ENCODE measurements at regions not wholly inside any gene's neighbourhood (a gene's known extent, or its start where the extent isn't known, plus 50 kb on each side); places are given as distances from the start of the nearest gene placed in this dataset.
"Not testable (repeated sequence)": the region's sequence is repeated elsewhere in the genome, so short reads cannot be mapped to it uniquely, and the experiment has no call there.

- Histone ChIP-seq H3K9me3 (no peaks in the 10 kb centered on the region), H3K4me1 (ENCODE audit: control insufficient read depth in 1 of 2, low read depth in 2 of 2) (no peaks in the 10 kb centered on the region), H3K36me3 (no peaks in the 10 kb centered on the region), H3K4me3 (no peak overlapping the region), H3K27me3 (replicated peaks; ENCODE audit: insufficient read depth) (no peaks in the 10 kb centered on the region), H3K27ac (no peak overlapping the region)
- TF ChIP-seq, protein P1, sequence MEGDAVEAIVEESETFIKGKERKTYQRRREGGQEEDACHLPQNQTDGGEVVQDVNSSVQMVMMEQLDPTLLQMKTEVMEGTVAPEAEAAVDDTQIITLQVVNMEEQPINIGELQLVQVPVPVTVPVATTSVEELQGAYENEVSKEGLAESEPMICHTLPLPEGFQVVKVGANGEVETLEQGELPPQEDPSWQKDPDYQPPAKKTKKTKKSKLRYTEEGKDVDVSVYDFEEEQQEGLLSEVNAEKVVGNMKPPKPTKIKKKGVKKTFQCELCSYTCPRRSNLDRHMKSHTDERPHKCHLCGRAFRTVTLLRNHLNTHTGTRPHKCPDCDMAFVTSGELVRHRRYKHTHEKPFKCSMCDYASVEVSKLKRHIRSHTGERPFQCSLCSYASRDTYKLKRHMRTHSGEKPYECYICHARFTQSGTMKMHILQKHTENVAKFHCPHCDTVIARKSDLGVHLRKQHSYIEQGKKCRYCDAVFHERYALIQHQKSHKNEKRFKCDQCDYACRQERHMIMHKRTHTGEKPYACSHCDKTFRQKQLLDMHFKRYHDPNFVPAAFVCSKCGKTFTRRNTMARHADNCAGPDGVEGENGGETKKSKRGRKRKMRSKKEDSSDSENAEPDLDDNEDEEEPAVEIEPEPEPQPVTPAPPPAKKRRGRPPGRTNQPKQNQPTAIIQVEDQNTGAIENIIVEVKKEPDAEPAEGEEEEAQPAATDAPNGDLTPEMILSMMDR (IDR thresholded peaks at IDR 0.05): no peak
- DNase-seq (ENCODE audit: low spot score): no peak
- ATAC-seq (ENCODE audit: insufficient number of reproducible peaks, low FRiP score, low read depth): no peak
Observed at GRCh38 chr7:146022776-146023175, 93.8 kb upstream of the CNTNAP2 start.

DNA sequence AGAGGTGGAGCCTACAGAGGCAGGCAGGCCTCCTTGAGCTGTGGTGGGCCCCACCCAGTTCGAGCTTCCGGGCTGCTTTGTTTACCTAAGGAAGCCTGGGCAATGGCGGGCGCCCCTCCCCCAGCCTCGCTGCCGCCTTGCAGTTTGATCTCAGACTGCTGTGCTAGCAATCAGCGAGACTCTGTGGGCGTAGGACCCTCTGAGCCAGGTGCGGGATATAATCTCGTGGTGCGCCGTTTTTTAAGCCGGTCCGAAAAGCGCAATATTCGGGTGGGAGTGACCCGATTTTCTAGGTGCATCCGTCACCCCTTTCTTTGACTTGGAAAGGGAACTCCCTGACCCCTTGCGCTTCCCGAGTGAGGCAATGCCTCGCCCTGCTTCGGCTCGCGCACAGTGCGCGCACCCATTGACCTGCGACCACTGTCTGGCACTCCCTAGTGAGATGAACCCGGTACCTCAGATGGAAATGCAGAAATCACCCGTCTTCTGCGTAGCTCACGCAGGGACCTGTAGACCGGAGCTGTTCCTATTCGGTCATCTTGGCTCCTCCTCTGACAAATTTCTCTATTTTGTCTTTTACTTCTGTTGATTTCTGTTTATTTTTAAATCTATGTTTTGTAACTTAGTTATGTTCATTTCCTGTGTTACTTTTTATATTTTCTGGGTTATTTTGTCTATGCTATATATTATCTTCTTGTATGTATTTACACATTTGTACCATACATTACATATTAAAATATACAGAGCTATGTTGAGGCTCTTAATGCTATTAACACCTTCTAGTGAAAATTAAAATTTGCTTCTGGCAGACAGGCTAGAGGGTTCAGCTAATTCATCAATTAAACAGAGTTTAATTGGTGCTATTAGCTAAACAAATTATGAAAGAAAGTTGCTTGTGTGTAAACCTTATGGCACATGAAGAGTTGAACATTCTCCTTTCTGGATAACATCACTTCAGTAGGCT is 97.3 kb upstream of the CNTNAP2 start:
- not testable (repeated sequence) for ATAC-seq (ENCODE audit: insufficient number of reproducible peaks, low FRiP score, low read depth); H3K4me1 ChIP-seq (ENCODE audit: control insufficient read depth in 1 of 2, low read depth in 2 of 2); H3K9me3 ChIP-seq; H3K27me3 ChIP-seq (replicated peaks; ENCODE audit: insufficient read depth); H3K36me3 ChIP-seq; DNase-seq (ENCODE audit: low spot score); H3K27ac ChIP-seq; H3K4me3 ChIP-seq

DNA sequence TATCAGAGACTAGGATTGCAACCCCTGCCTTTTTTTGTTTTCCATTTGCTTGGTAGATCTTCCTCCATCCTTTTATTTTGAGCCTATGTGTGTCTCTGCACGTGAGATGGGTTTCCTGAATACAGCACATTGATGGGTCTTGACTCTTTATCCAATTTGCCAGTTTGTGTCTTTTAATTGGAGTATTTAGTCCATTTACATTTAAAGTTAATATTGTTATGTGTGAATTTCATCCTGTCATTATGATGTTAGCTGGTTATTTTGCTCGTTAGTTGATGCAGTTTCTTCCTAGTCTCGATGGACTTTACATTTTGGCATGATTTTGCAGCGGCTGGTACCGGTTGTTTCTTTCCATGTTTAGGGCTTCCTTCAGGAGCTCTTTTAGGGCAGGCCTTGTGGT is 99.2 kb upstream of the CNTNAP2 start:
- H3K27ac ChIP-seq; H3K27me3 ChIP-seq (replicated peaks; ENCODE audit: insufficient read depth); H3K9me3 ChIP-seq; ATAC-seq (ENCODE audit: insufficient number of reproducible peaks, low FRiP score, low read depth); H3K4me1 ChIP-seq (ENCODE audit: control insufficient read depth in 1 of 2, low read depth in 2 of 2); H3K36me3 ChIP-seq; H3K4me3 ChIP-seq; DNase-seq (ENCODE audit: low spot score): not testable (repeated sequence)

DNA sequence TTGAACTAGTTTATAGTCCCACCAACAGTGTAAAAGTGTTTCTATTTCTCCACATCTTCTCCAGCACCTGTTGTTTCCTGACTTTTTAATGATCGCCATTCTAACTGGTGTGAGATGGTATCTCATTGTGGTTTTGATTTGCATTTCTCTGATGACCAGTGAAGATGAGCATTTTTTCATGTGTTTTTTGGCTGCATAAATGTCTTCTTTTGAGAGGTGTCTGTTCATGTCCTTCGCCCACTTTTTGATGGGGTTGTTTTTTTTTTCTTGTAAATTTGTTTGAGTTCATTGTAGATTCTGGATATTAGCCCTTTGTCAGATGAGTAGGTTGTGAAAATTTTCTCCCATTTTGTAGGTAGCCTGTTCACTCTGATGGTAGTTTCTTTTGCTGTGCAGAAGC is 102.4 kb upstream of the CNTNAP2 start:
- H3K27ac ChIP-seq; ATAC-seq (ENCODE audit: insufficient number of reproducible peaks, low FRiP score, low read depth); DNase-seq (ENCODE audit: low spot score); H3K4me3 ChIP-seq; H3K27me3 ChIP-seq (replicated peaks; ENCODE audit: insufficient read depth); H3K4me1 ChIP-seq (ENCODE audit: control insufficient read depth in 1 of 2, low read depth in 2 of 2); H3K36me3 ChIP-seq; H3K9me3 ChIP-seq: not testable (repeated sequence)

GRCh38 chr7:146008293-146008692 is 108.3 kb upstream of the CNTNAP2 start:
- TF ChIP-seq, protein P1 (IDR thresholded peaks at IDR 0.05): no peak
- Histone ChIP-seq H3K27me3 (replicated peaks; ENCODE audit: insufficient read depth) (no peaks in the 10 kb centered on the region), H3K4me1 (ENCODE audit: control insufficient read depth in 1 of 2, low read depth in 2 of 2) (no peaks in the 10 kb centered on the region), H3K9me3 (no peaks in the 10 kb centered on the region), H3K36me3 (no peaks in the 10 kb centered on the region), H3K27ac (no peak overlapping the region), H3K4me3 (no peak overlapping the region)
- no peak for DNase-seq (ENCODE audit: low spot score)
- no peak for ATAC-seq (ENCODE audit: insufficient number of reproducible peaks, low FRiP score, low read depth)

GRCh38 chr7:146004805-146005204 is 111.8 kb upstream of the CNTNAP2 start:
- H3K27ac ChIP-seq: no peak overlapping the region
- H3K4me3 ChIP-seq: no peak overlapping the region
- no peaks in the 10 kb centered on the region for H3K9me3 ChIP-seq
- DNase-seq (ENCODE audit: low spot score) (no peak), ATAC-seq (ENCODE audit: insufficient number of reproducible peaks, low FRiP score, low read depth) (no peak)
- H3K36me3 ChIP-seq: no peaks in the 10 kb centered on the region
- TF ChIP-seq, protein P1 (IDR thresholded peaks at IDR 0.05): no peak
- H3K4me1 ChIP-seq (ENCODE audit: control insufficient read depth in 1 of 2, low read depth in 2 of 2): no peaks in the 10 kb centered on the region
- H3K27me3 ChIP-seq (replicated peaks; ENCODE audit: insufficient read depth): no peaks in the 10 kb centered on the region

All from thoracic aorta (tissue), 2 donors.